Fibroblast of mammary gland (primary cell): ENCODE measurements at regions not wholly inside any gene's neighbourhood (a gene's known extent, or its start where the extent isn't known, plus 50 kb on each side); places are given as distances from the start of the nearest gene placed in this dataset.

ENCODE experiments used
- DNase-seq: peaks from one replicate; pipeline ENCODE4 v3.0.0-alpha.2; 2010; ENCODE audit warnings: low read depth
- H3K4me3 ChIP-seq: 2 replicates; pipeline ENCODE4 v1.5.1; 2011; ENCODE audit warnings: low read depth, mild to moderate bottlenecking, low read length, moderate library complexity; ENCODE audit not compliant: control insufficient read depth
- TF ChIP-seq, protein P1 (sequence below): conservative IDR thresholded peaks from 2 replicates; pipeline ENCODE4 v1.5.1; 2011; ENCODE audit warnings: low read depth, low read length, inconsistent platforms; ENCODE audit not compliant: control insufficient read depth, insufficient read depth

DNA sequence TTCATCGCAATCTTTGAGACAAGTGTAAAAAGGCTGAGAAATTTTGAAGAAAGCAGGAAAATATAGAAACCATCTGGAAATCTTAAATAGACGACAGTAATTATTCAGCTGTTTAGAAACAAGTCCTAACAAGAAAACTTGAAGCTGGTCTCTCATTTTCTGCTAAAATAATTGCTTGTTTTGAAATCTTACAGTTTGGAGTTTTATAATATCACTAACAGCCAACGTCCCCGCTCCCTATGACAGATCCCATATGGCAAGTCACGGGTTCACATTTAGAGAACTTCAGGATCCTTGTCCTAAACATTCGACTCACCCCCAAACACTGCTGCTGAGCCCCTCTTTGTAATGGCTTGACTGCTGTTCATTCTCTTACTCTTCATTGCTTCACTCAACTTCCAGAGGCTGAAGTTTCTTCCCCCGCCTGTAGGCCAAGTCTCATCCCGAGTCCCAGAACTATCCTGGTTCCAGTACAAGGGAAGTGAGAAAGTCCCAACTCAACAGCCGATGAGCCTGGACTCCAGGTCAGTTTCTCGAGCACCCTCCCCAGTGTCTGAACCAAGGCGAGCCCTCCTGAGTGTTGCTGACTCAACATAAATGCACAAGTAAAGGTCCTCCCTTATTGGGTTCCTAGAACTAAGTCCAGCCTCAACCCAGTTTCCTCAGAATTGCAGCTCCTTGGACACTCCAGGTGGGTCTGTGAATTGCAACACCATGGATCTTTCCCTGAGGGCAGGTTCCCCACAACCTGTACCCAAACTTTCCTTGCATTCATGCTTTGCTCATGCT, 93.4 kb upstream of the BACE2 start:
- TF ChIP-seq, protein P1, sequence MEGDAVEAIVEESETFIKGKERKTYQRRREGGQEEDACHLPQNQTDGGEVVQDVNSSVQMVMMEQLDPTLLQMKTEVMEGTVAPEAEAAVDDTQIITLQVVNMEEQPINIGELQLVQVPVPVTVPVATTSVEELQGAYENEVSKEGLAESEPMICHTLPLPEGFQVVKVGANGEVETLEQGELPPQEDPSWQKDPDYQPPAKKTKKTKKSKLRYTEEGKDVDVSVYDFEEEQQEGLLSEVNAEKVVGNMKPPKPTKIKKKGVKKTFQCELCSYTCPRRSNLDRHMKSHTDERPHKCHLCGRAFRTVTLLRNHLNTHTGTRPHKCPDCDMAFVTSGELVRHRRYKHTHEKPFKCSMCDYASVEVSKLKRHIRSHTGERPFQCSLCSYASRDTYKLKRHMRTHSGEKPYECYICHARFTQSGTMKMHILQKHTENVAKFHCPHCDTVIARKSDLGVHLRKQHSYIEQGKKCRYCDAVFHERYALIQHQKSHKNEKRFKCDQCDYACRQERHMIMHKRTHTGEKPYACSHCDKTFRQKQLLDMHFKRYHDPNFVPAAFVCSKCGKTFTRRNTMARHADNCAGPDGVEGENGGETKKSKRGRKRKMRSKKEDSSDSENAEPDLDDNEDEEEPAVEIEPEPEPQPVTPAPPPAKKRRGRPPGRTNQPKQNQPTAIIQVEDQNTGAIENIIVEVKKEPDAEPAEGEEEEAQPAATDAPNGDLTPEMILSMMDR: no peak

DNA sequence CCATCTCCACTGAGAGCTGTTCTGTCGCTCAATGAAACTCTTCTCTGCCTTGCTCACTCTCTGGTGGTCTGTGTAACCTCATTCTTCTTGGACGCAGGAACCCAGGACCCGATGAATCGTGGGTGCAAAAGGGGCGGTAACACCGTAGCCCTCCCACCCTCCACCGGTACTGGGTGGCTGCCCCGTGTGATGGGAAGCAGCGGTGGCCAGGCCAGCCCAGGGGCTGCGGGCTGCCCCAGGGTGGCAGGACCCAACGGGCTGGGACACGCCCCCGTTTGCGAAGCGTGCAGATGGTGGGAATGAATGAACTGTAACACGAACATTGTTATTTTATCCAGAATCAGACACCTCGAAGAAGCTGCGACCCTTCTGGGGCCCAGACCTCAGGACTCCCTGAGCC, 92.3 kb upstream of the BACE2 start:
- DNase-seq: no peak
- TF ChIP-seq, protein P1: no peak
- no peak overlapping the region for H3K4me3 ChIP-seq

More for the DNA sequence above, 93.4 kb upstream of the BACE2 start:
- no peak overlapping the region for H3K4me3 ChIP-seq
- no peak for DNase-seq

DNA sequence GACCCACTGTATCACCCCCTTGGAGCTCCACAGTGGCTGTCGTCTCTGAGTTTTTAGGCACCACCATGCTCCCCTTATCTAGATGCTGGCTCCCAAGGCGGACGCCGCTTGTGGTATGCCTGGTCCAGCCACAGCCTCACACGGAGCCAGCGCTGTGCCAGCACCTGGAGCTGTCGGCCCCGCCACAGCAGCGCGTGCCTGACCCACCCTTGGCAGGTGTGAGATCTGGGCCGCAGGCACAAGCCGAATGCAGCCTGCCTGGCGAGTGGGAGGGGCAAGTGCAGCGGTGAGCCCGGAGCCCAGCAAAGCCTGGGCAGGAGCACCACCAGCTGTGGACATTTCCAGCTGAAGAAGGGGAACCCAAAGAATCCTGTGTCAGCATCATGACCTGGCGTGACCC, 91.9 kb upstream of the BACE2 start:
- H3K4me3 ChIP-seq: no peak overlapping the region
- no peak for DNase-seq
- TF ChIP-seq, protein P1: no peak

DNA sequence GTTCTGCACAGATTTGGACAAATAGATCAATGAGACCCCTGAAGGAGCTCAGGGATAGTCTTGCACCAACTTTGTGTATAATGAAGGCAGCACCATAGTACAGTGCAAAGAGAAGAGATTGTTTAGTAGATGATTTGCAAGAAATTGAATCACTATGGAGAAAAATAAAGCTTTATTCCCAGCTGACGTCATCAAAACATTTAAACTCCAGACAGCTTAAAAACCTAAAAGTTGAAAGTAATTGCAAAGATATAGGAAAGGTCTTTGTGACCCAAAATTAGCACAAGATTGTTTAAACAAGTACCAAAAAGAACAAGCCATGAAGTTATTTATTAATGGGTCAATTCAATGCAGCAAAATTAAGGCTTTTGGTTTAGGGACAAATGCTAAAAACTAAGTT, 88.8 kb upstream of the BACE2 start:
- no peak for DNase-seq
- no peak overlapping the region for H3K4me3 ChIP-seq
- TF ChIP-seq, protein P1: no peak

DNA sequence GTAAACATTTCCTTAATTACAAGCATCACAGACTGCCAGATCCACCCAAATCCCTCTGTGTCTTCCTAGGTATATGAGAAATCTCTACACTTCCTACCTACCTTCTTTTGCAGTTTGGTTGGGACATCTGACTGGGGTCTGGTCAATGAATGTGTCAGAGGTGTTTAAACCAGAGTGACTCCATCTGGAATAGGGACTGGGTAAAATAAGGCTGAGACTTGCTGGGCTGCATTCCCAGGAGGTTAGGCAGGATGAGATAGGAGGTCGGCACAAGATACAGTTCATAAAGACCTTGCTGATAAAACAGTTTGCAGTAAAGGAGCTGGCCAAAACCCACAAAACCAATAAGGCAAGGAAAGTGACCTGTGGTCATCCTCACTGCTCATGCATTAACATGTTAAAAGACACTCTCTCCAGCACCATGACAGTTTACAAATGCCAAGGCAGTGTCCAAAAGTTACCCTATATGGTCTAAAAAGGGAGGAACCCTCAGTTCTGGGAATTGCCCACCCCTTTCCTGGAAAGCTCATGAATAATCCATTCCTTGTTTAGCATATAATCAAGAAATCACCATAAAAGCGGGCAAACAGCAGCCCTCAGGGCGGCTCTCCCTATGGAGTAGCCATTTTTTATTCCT, 87.4 kb upstream of the BACE2 start:
- no peak overlapping the region for H3K4me3 ChIP-seq
- DNase-seq: no peak
- TF ChIP-seq, protein P1: no peak

DNA sequence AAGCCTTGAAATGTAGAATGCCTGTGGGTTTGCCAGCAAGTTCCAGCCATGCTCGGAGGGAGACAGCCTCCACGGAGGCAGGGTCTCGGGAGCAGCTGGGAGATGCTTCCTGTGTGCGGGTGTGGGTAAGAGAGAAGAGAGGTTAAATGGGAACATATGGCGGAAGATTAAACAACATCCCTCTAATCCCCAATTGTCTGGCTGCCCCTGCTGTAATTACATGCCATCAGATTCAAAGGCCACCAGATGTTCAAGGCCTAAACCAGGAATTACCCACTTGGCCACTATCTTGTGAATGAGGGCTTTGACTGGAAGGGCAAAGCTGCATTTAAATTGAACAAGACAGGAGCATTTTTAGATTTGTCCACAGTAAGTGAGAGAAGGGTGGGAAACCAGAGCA, 81.4 kb upstream of the BACE2 start:
- no peak overlapping the region for H3K4me3 ChIP-seq
- no peak for DNase-seq
- TF ChIP-seq, protein P1: no peak
